HG03045 (cell line): ENCODE measurements at regions not wholly inside any gene's neighbourhood (a gene's known extent, or its start where the extent isn't known, plus 50 kb on each side); places are given as distances from the start of the nearest gene placed in this dataset.
"Not testable (repeated sequence)": the region's sequence is repeated elsewhere in the genome, so short reads cannot be mapped to it uniquely, and the experiment has no call there.

Source experiments
- ATAC-seq: cut with Tn5 transposase; IDR thresholded peaks from one replicate; pipeline ENCODE4 v1.9.1; 2021; ENCODE audit warnings: mild to moderate bottlenecking, moderate library complexity; ENCODE audit not compliant: unreplicated experiment

GRCh38 chr2:174697255-174697654 lies 67.0 kb downstream of the CHRNA1 start:
- peak; percentile 87 for ATAC-seq

DNA sequence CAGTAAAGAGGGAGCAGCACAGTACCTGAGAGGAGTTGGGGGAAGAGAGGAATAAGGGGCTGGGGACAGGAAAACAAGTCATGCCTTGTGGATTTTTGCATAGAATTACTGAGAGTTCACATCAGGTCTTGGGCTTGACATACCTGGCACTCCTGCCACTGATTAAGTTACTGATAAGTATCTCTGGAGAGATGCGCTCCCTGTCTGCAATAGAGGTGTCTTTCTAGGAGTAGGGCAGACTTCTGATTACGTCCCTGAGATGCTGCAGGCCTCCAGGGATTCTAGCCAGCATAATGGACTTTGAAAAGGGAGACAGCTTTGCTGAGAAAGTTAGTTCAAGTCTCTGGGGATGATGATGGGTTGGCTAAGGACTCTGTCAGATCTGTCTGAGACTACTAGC lies 69.4 kb downstream of the CHRNA1 start:
- no peak for ATAC-seq

DNA sequence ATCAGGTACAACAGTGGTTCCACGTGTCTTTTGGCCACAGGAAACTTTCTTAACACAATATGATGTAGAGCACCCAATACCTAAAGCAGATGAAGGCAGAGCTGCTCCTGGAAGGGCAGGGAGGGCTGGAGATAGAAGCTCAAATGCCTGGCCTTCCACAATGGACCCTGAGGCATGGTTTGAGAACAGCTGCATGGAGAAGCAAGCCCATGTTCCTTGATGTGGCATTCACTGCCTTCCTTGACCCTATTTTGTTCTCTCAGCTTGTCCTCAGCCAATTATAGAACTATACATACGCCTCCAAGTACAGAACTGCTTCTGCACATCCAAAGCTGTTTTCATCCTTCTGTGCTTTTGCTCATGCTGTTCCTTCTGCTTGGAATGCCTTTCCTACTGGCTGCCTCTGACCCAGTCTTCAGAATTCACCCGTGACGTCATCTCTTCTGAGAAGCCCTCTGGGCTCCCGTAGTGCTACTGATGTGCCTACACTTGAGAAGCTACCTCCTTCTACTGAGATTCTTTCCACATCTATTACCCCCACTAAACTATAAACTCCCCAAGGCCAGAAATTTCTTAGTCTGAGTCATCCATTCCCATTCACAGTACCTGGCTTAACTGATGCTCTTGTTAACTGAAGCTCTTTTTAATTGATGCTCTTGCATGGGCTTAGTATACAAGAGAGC lies 69.9 kb downstream of the CHRNA1 start:
- ATAC-seq = no peak

DNA sequence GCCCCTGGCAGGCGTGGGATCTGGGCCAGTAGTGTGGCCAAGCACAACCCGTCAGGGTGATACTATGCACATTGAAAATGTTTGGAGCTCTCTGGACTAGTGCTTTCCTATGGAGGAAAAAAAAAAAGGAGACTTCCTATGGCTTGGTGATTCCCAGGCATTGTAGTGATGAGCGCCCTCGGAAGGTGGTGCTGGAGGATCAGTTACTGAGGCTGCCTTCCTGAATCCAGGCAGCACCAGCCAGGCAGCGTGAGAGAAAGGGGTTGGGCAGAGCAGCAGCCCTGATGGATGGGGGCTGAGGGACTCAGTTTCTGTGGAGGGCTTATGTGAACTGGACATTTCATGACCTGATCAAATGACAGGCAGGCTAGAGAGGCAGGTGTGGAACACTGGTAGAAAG lies 70.9 kb downstream of the CHRNA1 start:
- no peak for ATAC-seq

- no peak for ATAC-seq
These were observed 71.9 kb downstream of the CHRNA1 start for GRCh38 chr2:174692256-174692919.

- ATAC-seq = no peak
These were observed 73.0 kb downstream of the CHRNA1 start for GRCh38 chr2:174691201-174691779.

- no peak for ATAC-seq
These were observed 74.2 kb downstream of the CHRNA1 start for GRCh38 chr2:174690026-174690425.

DNA sequence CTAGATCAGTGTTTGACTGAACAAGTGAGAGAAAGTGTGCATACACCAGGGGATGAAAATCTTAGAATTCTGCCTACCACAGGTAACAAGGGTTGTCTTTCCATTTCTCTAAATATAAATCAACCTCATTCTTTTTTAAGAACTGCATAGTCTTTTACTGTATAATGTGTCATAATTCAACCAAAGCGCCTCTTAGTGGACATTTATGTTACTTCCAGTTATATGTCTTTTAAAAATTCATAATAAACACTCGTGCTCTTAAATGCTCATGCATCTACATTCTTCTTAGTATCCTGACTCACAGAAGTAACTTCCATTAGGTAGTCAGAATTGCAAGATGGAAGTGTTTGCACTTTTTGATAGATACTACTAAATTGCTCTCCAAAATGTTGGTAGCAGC lies 76.2 kb downstream of the CHRNA1 start:
- ATAC-seq = no peak

DNA sequence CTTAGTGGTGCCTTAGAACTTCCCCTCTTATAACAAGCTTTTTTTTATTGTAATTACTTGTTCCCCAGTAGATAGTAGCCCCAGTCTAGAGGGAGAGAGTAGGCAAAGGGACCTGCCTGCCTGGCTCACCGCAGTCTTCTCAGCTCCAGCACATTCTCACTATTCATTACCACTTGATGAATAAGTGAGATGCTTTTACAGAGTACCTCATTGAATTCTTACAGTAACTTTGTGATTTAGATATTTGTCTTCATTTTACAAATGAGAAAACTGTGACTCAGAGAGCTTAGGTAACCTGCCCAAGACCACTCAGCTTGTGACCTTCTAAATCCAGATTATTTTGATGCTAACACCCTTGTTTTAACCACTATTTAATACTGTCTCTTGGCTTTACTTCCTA lies 77.8 kb downstream of the CHRNA1 start:
- no peak for ATAC-seq

GRCh38 chr2:174683392-174683759 lies 80.9 kb downstream of the CHRNA1 start:
- ATAC-seq = no peak

GRCh38 chr2:174682578-174683391 lies 81.5 kb downstream of the CHRNA1 start:
- peak; percentile 66 for ATAC-seq

DNA sequence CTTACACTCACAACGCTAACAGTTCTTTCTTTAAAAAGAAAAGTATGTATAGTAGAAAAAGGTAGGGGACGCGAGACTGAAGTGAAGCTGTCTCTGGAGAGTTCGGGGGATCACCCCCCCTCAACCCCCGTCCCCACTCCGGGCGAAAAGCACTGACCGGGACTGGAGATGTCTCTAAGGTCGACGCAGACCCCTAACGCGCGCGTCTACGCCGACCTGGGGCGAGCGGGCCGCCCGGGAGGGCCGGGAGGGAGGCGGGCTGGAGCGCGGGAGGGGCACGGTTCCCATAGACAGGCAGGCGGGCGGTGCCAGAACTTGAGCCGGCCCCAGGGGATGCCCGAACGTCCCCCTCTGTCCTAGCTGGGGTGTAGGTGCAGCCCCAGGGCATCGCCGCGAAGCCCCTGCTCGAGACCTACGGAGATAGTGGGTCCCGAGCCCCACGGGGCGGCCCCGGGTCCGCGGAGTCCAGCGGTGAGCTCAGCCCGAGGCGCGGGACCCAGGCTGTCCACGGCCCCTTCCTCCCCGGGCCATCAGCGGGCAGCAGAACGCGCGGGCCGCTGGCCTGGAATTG lies 82.2 kb downstream of the CHRNA1 start:
- peak; percentile 42 for ATAC-seq

DNA sequence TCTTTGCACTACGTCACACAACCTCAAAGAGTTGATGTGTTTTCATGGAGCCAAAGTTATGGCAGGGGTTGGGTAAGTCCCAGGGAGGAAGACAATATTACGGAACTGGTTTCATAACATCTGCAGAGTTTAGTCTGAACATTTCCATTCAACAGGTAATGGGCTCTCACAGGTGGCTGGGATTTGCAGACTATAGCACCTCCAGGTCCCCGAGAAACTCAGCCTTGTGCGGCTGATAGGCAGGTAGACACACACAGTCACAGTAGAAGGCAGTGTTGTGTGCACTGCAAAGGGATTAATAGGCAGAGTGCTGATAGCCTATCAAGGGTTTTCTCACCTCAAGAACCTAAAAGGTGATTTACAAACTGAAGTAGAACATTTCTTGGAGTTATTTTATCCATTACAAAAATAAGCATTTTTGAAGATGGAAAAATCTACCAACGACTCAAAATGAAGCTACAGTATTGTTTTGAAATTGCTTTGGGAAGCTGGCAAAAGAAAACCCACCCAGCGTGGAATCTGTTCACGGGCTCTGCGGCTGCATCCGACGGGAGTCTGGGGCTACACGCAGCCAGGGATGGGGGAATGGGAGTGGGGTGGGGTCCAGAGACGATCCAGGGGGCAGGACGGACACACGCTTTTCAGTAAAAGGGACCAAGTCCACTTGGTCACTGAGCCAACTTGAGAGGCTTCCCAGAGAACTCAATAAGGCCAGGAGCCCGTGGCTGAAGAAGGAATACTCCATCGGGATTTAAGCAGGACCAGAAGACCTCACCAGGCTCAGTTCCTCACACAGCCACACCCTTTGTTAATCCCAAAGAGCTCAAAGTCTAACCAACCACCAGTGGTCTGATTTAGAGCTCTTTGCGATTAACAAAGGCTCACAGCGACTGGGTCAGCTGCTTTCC lies 82.9 kb downstream of the CHRNA1 start:
- ATAC-seq = no peak

DNA sequence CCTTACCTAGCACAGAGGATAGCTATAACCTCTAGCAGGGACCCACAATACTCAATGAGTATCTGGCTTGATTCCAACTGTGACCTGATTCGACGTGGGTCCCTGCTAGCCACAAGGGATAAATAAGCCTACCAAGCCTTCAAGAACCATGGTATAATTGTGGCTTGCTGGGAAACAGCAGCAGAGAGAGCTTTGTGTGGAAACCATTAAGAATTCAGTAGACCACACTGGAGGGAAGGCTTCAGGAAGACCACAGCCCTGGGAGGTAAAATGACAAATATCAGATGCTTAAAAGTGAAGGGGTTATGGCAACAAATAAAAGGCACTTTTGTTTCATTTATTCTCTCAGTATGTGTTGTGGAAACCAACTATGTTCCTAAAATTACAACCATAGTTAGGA lies 82.6 kb upstream of the WIPF1 start:
- no peak for ATAC-seq

DNA sequence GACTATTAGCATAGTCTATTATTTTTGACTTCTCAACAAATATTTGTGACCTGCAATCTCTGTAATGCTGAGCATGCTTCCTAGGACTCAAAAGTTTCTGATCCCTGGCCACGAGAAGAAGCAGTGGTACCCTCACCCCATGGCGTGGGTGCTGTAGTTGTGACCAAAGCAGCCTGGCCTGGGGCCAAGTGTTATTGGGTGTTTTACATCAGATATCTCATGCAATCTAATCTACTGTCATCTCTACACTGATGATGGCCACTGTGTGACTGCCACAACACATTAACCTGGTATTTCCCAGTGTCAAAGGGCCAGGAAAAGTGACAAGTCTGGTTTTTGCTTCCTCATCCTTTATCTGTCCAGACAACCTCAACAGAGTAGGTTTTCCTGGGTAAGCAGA lies 80.8 kb upstream of the WIPF1 start:
- ATAC-seq = no peak

- ATAC-seq = no peak
These were observed 78.0 kb upstream of the WIPF1 start for GRCh38 chr2:174675615-174676014.

- no peak for ATAC-seq
These were observed 76.3 kb upstream of the WIPF1 start for GRCh38 chr2:174673876-174674275.

GRCh38 chr2:174673440-174673839 lies 75.8 kb upstream of the WIPF1 start:
- no peak for ATAC-seq

GRCh38 chr2:174671532-174671931 lies 73.9 kb upstream of the WIPF1 start:
- not testable (repeated sequence) for ATAC-seq

- no peak for ATAC-seq
These were observed 72.8 kb upstream of the WIPF1 start for GRCh38 chr2:174670446-174670845.
